ENCODE measurements at regions not wholly inside any gene's neighbourhood (a gene's known extent, or its start where the extent isn't known, plus 50 kb on each side); places are given as distances from the start of the nearest gene placed in this dataset.

DNA sequence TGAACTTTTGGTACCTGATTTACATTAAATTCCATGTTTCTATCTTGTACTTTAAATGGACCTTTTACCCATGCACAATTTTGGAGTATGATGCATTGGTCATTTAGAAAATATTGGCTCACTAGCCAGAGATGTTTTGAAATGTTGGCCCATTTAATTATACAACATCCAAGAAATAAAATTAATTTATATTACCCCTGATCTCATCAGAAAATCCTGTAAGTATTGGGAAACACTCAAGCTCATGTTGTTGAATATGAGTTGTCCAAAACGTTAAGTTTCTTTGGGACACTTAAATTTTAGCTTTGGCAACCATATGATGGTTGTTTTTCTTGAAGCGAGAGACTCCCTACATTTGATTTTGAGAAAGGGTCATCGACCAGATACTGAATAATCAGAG lies 492.7 kb downstream of the RPS24 start:
- no peak for DNase-seq

DNA sequence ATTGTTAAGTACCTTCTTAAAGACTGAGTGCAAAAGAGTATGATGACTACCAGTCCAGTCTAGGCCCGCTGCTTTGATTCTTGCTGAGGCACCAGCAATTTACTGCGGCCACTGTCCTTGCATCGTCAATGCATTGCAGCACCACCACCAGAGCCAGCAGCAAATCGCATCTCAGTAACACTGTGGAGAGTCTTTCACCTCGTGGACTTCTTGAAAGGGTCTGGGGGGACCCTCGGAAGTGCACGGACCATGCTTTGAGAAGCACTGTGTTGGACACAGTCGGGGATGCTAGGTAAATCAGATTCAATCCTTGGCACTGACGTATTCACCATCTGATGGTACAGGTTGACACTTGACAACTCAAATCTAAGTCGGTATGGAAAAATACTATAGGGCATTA lies 493.6 kb downstream of the RPS24 start:
- DNase-seq, result no peak

DNA sequence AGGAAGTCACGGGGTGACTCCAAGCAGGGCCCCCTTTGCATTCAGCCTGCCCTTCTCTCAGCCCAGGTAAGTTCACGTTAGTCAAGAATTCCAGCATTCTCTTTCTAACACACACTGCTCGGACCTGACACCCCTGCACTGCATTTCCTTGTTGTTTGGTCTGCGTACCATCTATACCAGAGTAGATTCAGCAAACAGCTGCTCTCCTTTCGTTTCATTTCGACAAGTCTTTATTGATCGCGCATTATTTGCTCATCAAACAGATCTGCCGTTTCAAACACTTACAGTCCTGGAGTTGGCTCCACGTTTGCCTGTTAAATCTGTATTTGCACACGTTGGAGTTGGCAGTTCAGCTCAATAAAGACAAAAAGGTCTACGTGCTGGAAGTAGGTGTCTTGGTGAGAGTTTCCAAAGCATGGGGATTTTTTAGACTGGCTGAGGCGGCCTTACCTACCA lies 495.1 kb downstream of the RPS24 start:
- no peak for DNase-seq

GRCh38 chr10:78529262-78529661 lies 495.6 kb downstream of the RPS24 start:
- no peak for DNase-seq

- DNase-seq, result no peak
Measured at GRCh38 chr10:78531088-78531487, 497.4 kb downstream of the RPS24 start.

- no peak for DNase-seq
Measured at GRCh38 chr10:78532480-78533042, 498.9 kb downstream of the RPS24 start.

GRCh38 chr10:78533098-78533497 lies 499.4 kb downstream of the RPS24 start:
- no peak for DNase-seq

DNA sequence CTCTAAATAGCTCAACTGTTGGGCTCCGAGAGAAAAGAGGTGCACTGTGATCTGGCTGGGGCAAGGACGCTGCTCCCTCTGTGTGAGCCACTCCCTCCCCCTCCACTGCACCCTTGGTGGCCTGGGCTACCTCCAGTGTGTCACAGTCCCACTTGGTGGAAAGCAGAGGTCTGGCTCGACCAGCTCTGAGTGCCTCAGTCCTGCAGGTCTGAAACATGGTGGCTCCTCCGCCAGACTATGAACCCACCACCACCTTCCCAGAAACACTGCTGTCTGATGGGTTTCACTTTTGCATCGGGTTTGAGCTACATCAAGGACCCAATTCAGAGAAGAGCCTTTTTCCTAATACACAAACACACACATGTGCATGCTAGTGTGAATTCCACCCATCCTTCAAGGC lies 500.1 kb downstream of the RPS24 start:
- DNase-seq, result no peak

GRCh38 chr10:78535716-78536218 lies 502.1 kb downstream of the RPS24 start:
- no peak for DNase-seq

GRCh38 chr10:78537018-78537417 lies 503.4 kb downstream of the RPS24 start:
- no peak for DNase-seq

DNA sequence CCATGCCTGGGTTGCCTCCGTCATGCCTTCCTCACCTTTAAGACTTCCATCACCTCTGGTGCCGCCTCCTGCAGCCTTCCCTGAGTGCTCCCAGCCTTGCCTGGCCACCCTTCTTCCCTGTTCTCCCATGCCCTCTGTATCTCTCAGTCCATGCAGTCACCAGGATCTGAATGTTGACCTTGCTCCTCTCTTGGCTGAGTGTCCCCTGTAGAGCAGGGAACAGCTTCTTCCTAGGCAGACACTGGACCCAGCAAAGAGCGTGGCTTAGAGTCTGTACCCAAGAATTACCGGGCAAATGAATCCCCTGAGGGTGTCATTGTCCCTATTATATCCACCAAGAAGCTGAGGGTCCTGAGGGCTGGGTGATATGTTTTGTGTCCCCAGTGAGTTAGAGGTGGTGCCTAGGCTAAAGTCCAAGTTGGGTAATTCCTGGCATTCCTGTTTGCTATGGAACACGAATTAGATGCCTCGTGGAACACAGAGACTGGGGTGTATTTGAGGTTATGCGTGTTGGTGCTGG lies 505.6 kb downstream of the RPS24 start:
- DNase-seq, result no peak

- DNase-seq, result no peak
Measured at GRCh38 chr10:78540355-78541076, 506.9 kb downstream of the RPS24 start.

DNA sequence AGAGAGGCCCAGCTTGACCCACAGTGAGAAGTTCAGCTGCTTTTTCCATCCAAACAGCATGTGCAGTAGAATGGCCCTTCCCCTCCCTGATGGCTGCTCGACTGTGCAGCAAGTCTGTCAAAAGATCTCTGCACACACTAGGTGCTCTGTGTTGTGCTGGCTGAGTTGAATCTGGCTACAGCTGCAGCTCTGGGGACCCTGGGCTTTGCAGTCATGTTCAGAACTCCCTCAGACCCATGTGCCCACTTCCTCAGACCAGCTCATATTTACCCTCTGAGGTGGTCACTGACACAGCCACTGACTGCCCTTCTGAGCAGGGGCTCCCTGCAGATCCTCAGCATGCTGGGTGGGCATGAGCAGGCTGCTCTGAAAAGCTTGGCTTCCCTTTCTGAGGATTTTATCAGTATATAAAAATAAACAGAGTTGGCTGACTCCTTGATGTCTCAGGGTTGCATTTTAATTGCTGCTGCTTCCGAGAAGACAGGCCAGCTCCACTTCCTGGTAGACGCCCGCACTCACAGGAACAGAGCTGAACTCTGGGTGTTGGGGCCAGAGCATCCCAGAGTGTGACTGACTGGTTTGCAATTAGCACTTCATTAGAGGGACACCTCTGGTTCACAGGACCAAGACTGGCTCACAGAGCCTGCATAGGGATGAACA lies 507.9 kb downstream of the RPS24 start:
- peak in 1 of 5 donors; percentile 49 for DNase-seq

DNA sequence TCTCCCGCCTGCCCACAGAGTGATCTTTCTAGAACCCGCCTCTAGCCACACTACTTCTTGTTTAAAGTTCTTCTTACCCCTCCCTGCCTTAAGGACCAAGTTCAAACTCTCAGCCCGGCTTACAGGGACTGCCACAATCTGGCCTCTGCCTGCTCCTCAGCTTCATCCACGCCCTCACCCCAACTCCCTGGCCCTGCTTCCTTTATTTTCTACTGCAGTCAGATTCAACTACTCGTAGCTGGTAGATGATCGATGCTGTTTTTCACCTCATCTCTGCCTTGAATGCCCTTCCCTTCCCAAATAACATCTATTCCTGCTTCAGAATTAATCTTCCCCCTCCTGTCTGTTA lies 508.5 kb downstream of the RPS24 start:
- DNase-seq, result no peak

DNA sequence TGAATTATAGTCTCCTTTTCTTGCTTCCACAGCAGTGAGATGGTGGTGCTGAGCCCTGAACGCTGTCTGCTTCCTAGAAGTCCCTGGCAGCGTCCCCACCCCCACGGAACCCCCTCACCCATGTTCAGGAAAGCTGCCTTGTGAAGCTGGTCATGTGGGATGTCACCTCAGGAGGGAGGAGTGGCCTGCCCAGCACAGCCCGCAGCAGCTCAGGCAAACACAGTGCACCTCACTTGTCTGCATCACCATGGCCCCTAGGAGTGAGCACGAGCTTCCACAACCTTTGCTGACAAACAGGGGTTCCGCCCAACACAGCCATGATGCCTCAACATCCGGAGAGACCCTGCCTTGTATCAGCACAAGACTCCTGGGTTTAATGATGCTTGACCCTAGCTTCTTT lies 508.9 kb downstream of the RPS24 start:
- DNase-seq, result no peak

- DNase-seq, result no peak
Measured at GRCh38 chr10:78543031-78543748, 509.5 kb downstream of the RPS24 start.

- DNase-seq, result no peak
Measured at GRCh38 chr10:78543749-78544362, 510.2 kb downstream of the RPS24 start.

DNA sequence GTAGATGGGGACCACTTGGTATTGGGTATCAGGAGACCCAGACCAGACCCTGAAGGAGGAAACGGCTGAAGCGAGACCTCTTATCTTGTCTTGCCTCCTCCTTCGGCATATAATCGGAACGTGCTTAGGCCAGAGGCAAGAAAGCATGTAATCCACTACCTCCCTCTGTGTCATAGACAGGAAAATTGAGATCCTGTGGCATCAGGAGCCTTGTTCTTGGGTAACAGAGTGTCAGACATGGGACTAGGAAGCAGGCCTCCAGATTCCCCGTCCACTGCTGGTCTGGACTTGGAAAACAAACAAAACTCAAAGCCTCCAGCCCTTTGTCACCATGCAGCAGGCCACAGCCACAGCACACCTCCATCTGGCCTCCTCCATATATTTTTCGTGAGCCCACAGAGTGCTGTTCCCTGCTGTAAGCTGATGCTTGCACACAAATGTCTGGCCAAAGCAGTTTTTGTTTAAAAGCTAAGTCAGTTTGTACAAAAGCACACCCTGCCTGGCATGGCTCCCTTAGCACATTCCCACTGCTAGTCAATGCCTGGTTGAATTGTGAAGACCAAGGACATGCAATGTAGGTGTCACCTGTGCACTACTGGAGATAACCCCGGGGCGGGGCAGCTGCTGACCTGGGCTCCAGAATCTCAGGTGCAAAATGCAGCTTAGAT lies 510.9 kb downstream of the RPS24 start:
- no peak for DNase-seq

DNA sequence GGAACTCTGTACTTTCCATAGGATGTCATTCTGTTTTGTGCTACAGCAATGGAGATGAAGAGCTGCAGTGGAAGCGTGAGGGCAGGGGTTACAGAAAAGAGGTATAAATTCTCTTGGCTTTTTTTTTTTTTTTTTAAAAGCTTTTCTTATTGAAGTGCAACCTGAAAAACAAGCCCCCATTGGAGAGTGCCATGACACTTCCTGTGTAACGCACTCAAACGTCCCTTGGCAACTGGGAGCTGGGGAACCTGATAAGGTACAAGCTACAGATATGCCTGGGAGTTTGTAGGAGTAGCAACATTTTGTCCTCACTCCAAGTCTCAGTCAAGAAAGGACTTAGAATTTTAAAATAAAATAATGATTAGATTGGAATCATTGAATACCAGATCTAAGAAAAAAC lies 512.1 kb downstream of the RPS24 start:
- no peak for DNase-seq

DNA sequence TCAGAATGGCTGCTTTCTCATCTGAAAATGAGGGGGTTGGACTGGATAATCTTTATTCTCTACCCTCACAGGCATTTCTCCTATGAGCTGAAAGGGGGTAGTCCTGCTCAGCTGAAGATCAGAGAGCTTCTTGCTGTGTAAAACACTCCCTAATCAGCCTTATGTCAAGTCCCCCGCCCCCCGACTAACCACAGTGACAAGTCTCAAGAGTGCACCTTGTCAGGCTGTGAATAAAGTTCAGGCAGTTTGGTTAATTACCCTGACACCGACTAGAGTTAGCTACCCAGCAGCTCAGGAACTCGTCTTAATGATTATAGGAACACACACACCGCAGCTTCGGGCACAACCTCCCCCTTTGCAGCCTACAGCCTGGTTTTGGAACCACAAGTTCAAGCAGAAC lies 513.7 kb downstream of the RPS24 start:
- no peak for DNase-seq

DNA sequence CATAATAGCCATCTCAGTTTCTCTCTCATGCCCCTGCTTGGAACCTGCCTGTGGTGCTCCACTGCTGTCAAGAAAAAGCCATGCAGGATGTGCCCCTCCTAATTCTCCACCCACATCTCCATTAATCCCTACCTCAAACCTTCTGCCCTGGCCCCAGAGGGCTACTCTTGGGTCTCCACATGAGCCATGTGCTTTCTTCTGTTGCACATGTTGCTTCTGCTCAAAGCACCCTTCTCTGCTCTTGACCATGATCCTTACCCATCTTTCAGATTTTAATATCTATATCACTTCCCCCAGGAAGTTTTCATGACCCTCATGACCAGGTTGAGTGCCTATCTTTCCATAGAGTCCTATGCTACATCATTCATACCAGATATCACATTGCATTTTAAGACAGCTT lies 514.2 kb downstream of the RPS24 start:
- no peak for DNase-seq

DNA sequence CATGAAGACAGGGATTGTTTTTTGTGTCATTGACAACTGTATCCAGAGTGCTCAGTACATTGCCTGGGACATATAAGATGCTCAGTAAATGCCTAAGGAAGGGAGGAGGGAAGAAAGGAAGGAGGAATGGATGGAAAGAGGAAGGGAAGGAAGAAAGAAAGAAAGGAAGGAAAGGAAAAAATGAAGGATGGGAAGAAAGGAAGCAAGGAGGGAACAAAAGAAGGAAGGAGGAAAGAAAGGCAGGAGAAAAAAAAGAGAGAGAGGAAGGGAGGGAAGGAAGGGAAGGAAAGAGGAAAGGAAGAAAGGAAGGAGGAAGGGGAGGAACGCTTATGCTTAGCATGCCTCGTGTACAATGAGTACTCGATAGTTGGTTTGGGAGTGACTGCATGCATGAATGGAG lies 514.7 kb downstream of the RPS24 start:
- DNase-seq, result no peak
